ENCODE measurements at regions not wholly inside any gene's neighbourhood (a gene's known extent, or its start where the extent isn't known, plus 50 kb on each side); places are given as distances from the start of the nearest gene placed in this dataset.

DNA sequence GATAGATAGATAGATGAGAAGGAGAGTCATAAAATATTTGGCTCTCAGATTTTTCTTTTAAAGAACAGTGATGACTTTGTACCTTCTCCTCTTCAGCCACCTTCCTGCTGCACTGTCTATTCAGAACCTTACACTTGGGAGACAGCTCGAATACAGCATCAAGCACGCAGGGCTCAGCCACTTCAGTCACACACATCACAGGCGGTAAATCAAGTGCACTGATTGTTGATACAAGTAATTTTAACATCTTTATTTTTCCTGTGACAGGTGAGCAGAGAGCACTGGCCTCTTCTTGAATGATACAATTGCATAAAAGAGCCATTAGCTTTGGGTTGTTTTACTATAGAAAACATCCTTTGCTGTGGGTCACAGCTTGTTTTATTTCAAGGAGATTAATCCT is 1118.5 kb upstream of the EYS start:
- no peak overlapping the region for H2AK5ac ChIP-seq (ENCODE audit: low read depth, low read length)
- CTCF ChIA-PET (ENCODE audit: partially characterized antibody), result no interaction called here
- no peak overlapping the region for H3K4ac ChIP-seq (replicated peaks; ENCODE audit: insufficient read length, low read depth, low read length)
- no peaks in the 10 kb centered on the region for H3K79me2 ChIP-seq (ENCODE audit: control insufficient read depth in 1 of 2, insufficient read depth in 2 of 2, low read length in 2 of 2)
- H3K14ac ChIP-seq (ENCODE audit: insufficient read length), result no peak overlapping the region
- H4K5ac ChIP-seq (ENCODE audit: insufficient read length, low read depth, low read length), result no peak overlapping the region
- H2BK5ac ChIP-seq (ENCODE audit: low read depth, low read length), result no peak overlapping the region
- no peak for FAIRE-seq
- H2BK20ac ChIP-seq (ENCODE audit: low read length), result no peak overlapping the region
- POLR2A ChIA-PET (ENCODE audit: partially characterized antibody), result no interaction called here
- H2BK12ac ChIP-seq (ENCODE audit: low read depth, low read length), result no peak overlapping the region
- H3K4me1 ChIP-seq (replicated peaks in 1 of 4; ENCODE audit: control insufficient read depth in 3 of 4, insufficient read depth in 4 of 4, low read length in 3 of 4), result no peaks in the 10 kb centered on the region
- no peak overlapping the region for H4K8ac ChIP-seq (ENCODE audit: extremely low read depth, insufficient read depth, low read length)
- no peak overlapping the region for H3K9ac ChIP-seq (replicated peaks in 1 of 4; ENCODE audit: extremely low read depth in 1 of 4, low read depth in 3 of 4, low read length in 3 of 4)
- no peaks in the 10 kb centered on the region for H3K79me1 ChIP-seq (ENCODE audit: low read depth, low read length)
- H2AFZ ChIP-seq (ENCODE audit: low read length), result no peak overlapping the region
- H4K91ac ChIP-seq (replicated peaks; ENCODE audit: insufficient read length, low read length), result no peak overlapping the region
- no peaks in the 10 kb centered on the region for H3K23me2 ChIP-seq (ENCODE audit: low read depth, low read length)
- H3K27ac ChIP-seq (ENCODE audit: low read depth, low read length), result no peak overlapping the region
- DNase-seq (ENCODE audit: low read depth in 1 of 2, low spot score in 2 of 2), result no peak
- no peaks in the 10 kb centered on the region for H3K27me3 ChIP-seq (replicated peaks in 1 of 4; ENCODE audit: control insufficient read depth in 3 of 4, extremely low read depth in 1 of 4, insufficient read depth in 3 of 4, low read length in 3 of 4)
- H3K18ac ChIP-seq (ENCODE audit: extremely low read depth, low read length), result no peak overlapping the region
- H3K23ac ChIP-seq (ENCODE audit: insufficient read length), result no peak overlapping the region
- no peaks in the 10 kb centered on the region for H4K20me1 ChIP-seq (replicated peaks in 1 of 2; ENCODE audit: control insufficient read depth in 1 of 2, insufficient read depth in 2 of 2, low read length in 2 of 2)
- 94% methylated on average over 3 of the region's 3 CpGs; no CpG with 5 or more reads in 1 of the 2 experiments for WGBS, 2 experiments (ENCODE audit: extremely low coverage in 1 of 2, insufficient coverage in 1 of 2, insufficient read length in 1 of 2, insufficient replicate concordance in 2 of 2, low coverage in 1 of 2, low lambda C conversion rate in 2 of 2, missing lambda C conversion rate in 1 of 2)
- no peak overlapping the region for H2BK15ac ChIP-seq (ENCODE audit: low read length)
- H3K4me3 ChIP-seq (ENCODE audit: extremely low read depth in 1 of 4, insufficient read depth in 2 of 4, low read depth in 3 of 4, low read length in 4 of 4), result no peak overlapping the region
- no peaks in the 10 kb centered on the region for H3K36me3 ChIP-seq (ENCODE audit: control insufficient read depth in 2 of 4, insufficient read depth in 4 of 4, low read length in 3 of 4)
- no peaks in the 10 kb centered on the region for H3K9me3 ChIP-seq (ENCODE audit: insufficient read depth in 2 of 2, low read depth in 1 of 2, low read length in 1 of 2)
- H3K4me2 ChIP-seq (ENCODE audit: insufficient read depth in 1 of 2, low read depth in 2 of 2, low read length in 2 of 2), result no peak overlapping the region
- no peak overlapping the region for H3K56ac ChIP-seq (replicated peaks; ENCODE audit: insufficient read length, low read depth, low read length)
- no peak overlapping the region for H2BK120ac ChIP-seq (replicated peaks; ENCODE audit: low read depth, low read length)
- TF ChIP-seq HDAC2 (IDR thresholded peaks at IDR 0.05; ENCODE audit: borderline replicate concordance in 1 of 2, low read depth in 2 of 2, low read length in 2 of 2) (no peak), PHF8 (conservative IDR thresholded peaks at IDR 0.05; ENCODE audit: low read depth, low read length) (no peak), NANOG (IDR thresholded peaks at IDR 0.05; ENCODE audit: insufficient read depth, low read depth, low read length, poor library complexity, severe bottlenecking) (no peak), RAD21 (IDR thresholded peaks at IDR 0.05 in 1 of 2, conservative IDR thresholded peaks at IDR 0.05 in 1 of 2; ENCODE audit: low read depth in 2 of 2, low read length in 2 of 2) (no peak), BCL11A (IDR thresholded peaks at IDR 0.05; ENCODE audit: low read depth in 2 of 2, low read length in 2 of 2) (no peak), YY1 (IDR thresholded peaks at IDR 0.05; ENCODE audit: low read depth, low read length) (no peak), TAF7 (optimal IDR thresholded peaks at IDR 0.05; ENCODE audit: borderline replicate concordance, low read depth, low read length) (no peak), SP4 (IDR thresholded peaks at IDR 0.05; ENCODE audit: low read length) (no peak), GABPA (IDR thresholded peaks at IDR 0.05; ENCODE audit: borderline replicate concordance, insufficient read depth, low read length) (no peak), SIN3A (conservative IDR thresholded peaks at IDR 0.05 in 1 of 2, IDR thresholded peaks at IDR 0.05 in 1 of 2; ENCODE audit: low read depth in 1 of 2, low read length in 2 of 2) (no peak), CTBP2 (IDR thresholded peaks at IDR 0.05; ENCODE audit: borderline replicate concordance, insufficient read depth, insufficient read length, low read length) (no peak)
- TF ChIP-seq, protein P1, sequence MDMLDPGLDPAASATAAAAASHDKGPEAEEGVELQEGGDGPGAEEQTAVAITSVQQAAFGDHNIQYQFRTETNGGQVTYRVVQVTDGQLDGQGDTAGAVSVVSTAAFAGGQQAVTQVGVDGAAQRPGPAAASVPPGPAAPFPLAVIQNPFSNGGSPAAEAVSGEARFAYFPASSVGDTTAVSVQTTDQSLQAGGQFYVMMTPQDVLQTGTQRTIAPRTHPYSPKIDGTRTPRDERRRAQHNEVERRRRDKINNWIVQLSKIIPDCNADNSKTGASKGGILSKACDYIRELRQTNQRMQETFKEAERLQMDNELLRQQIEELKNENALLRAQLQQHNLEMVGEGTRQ (IDR thresholded peaks at IDR 0.05; ENCODE audit: low read length), result no peak

All from H1 (cell line).